HCT116 (cell line): ENCODE measurements at regions not wholly inside any gene's neighbourhood (a gene's known extent, or its start where the extent isn't known, plus 50 kb on each side); places are given as distances from the start of the nearest gene placed in this dataset.

Experiments
- ATAC-seq: fragments of 200-7000 bp; cut with Tn5 transposase; 2 replicates; pipeline ENCODE4 v1.9.1; 2020; ENCODE audit warnings: mild to moderate bottlenecking, moderate library complexity
- BruUV-seq: library from RNA; stranded (reverse); fragments of 400-500 nt; replicated peaks from 2 replicates; lab custom pipeline; 2021; lab: Mats Ljungman, UMichigan
- CTCF ChIA-PET: fragments of 300-600 bp; sonication (Branson Sonifier 250); formaldehyde crosslinking; loops from one replicate; lab custom pipeline; 2021; ENCODE audit warnings: antibody characterized with exemption; lab: Charles Lee
- POLR2A ChIA-PET: fragments of 300-600, 350-600 bp; sonication (Branson Sonifier 250); formaldehyde crosslinking; loops from one replicate; lab custom pipeline; 2021; ENCODE audit warnings: antibody characterized with exemption; lab: Charles Lee
- RAD21 ChIA-PET, 2 experiments: fragments of 300-600 bp; sonication (Branson Sonifier 250); formaldehyde crosslinking; loops; one replicate each; lab custom pipeline; 2023; ENCODE audit warnings: low total read pairs in 2 of 2; ENCODE audit not compliant: uncharacterized antibody in 2 of 2, unreplicated experiment in 2 of 2, low non-redundant PET in 1 of 2; lab: Charles Lee
- DNase-seq: peaks from one replicate; pipeline ENCODE4 v3.0.0-alpha.2; 2010; ENCODE audit warnings: low read depth, low spot score
- H2AFZ ChIP-seq: fragments of 200-600 bp; shearing (Covaris generic), sonication (generic); 2 replicates; pipeline ENCODE4 v1.6.1; 2017; ENCODE audit warnings: low read depth, mixed run types, mixed read lengths, antibody characterized with exemption, low read length; ENCODE audit not compliant: poor library complexity, severe bottlenecking
- H3K27ac ChIP-seq: 2 replicates; pipeline ENCODE4 v1.5.1; 2012; ENCODE audit warnings: low read depth, low read length
- H3K27me3 ChIP-seq: fragments of 200-600 bp; sonication (generic); 2 replicates; pipeline ENCODE4 v1.6.1; 2016; ENCODE audit warnings: mixed run types, low read length, mixed read lengths; ENCODE audit not compliant: insufficient read depth
- H3K36me3 ChIP-seq, 2 experiments: fragments of 200-500 bp in 1 of 2; fragments of 200-600 bp in 1 of 2; sonication (Bioruptor generic) in 1 of 2; sonication (generic) in 1 of 2; 2 replicates each; pipeline versions ENCODE4 v1.5.1 to v1.6.1; 2014 to 2016; ENCODE audit warnings: low read length in 2 of 2, inconsistent platforms in 1 of 2, mixed read lengths in 1 of 2, mixed run types in 1 of 2; ENCODE audit not compliant: insufficient read depth in 2 of 2, control insufficient read depth in 1 of 2
- H3K4me1 ChIP-seq, 2 experiments: fragments of 200-600 bp in 1 of 2; sonication (generic) in 1 of 2; 2 replicates each; pipeline versions ENCODE4 v1.5.1 to v1.6.1; 2012 to 2017; ENCODE audit warnings: low read length in 2 of 2, inconsistent platforms in 1 of 2, mild to moderate bottlenecking in 1 of 2, mixed read lengths in 1 of 2, mixed run types in 1 of 2, moderate library complexity in 1 of 2; ENCODE audit not compliant: insufficient read depth in 2 of 2, control insufficient read depth in 1 of 2
- H3K4me2 ChIP-seq: fragments of 200-600 bp; sonication (generic); 2 replicates; pipeline ENCODE4 v1.6.1; 2017; ENCODE audit warnings: mixed run types, low read length, mixed read lengths
- H3K4me3 ChIP-seq, 2 experiments: fragments of 200-600 bp in 1 of 2; sonication (generic) in 1 of 2; replicated peaks in 1 of 2; 2 replicates each; pipeline ENCODE4 v1.5.1; 2011 to 2016; ENCODE audit warnings: low read length in 2 of 2, control low read depth in 1 of 2, low read depth in 1 of 2, mild to moderate bottlenecking in 1 of 2, mixed read lengths in 1 of 2, mixed run types in 1 of 2
- H3K79me2 ChIP-seq: fragments of 200-600 bp; sonication (generic); 2 replicates; pipeline ENCODE4 v1.6.1; 2017; ENCODE audit warnings: mild to moderate bottlenecking, mixed run types, low read length, moderate library complexity, mixed read lengths; ENCODE audit not compliant: insufficient read depth
- H3K9ac ChIP-seq: fragments of 200-600 bp; sonication (generic); 2 replicates; pipeline ENCODE4 v1.6.1; 2016; ENCODE audit warnings: low read length, mixed read lengths
- H3K9me2 ChIP-seq: fragments of 200-600 bp; sonication (generic), shearing (Covaris generic); 2 replicates; pipeline ENCODE4 v1.6.1; 2017; ENCODE audit warnings: mixed run types, mild to moderate bottlenecking, moderate library complexity; ENCODE audit not compliant: insufficient read depth
- H3K9me3 ChIP-seq, 2 experiments: fragments of 200-500 bp in 1 of 2; fragments of 200-600 bp in 1 of 2; sonication (Bioruptor generic) in 1 of 2; sonication (generic) in 1 of 2; 2 replicates each; pipeline ENCODE4 v1.6.1; 2014 to 2017; ENCODE audit warnings: low read length in 2 of 2, mixed read lengths in 2 of 2, inconsistent platforms in 1 of 2, low read depth in 1 of 2, mild to moderate bottlenecking in 1 of 2, mixed run types in 1 of 2, moderate library complexity in 1 of 2; ENCODE audit not compliant: control insufficient read depth in 1 of 2, insufficient read depth in 1 of 2
- H4K20me1 ChIP-seq: fragments of 200-600 bp; sonication (generic), shearing (Covaris generic); 2 replicates; pipeline ENCODE4 v1.6.1; 2017; ENCODE audit warnings: mixed run types, mild to moderate bottlenecking, moderate library complexity; ENCODE audit not compliant: insufficient read depth
- ATF3 ChIP-seq: IDR thresholded peaks from 2 replicates; pipeline ENCODE4 v1.6.1; 2012
- CTCF ChIP-seq, 3 experiments: fragments of 200-600 bp in 1 of 3; sonication (generic) in 1 of 3; IDR thresholded peaks in 2 of 3; conservative IDR thresholded peaks in 1 of 3; 2 replicates each; pipeline ENCODE4 v1.5.1; 2012 to 2017; ENCODE audit warnings: low read depth in 2 of 3, low read length in 2 of 3, antibody characterized with exemption in 1 of 3, borderline replicate concordance in 1 of 3, control low read depth in 1 of 3, mild to moderate bottlenecking in 1 of 3, mixed read lengths in 1 of 3, mixed run types in 1 of 3, moderate library complexity in 1 of 3; ENCODE audit not compliant: insufficient read depth in 1 of 3
- EGR1 ChIP-seq: IDR thresholded peaks from 2 replicates; pipeline ENCODE4 v1.6.1; 2012; ENCODE audit warnings: low read depth
- ELF1 ChIP-seq: IDR thresholded peaks from 2 replicates; pipeline ENCODE4 v1.6.1; 2012; ENCODE audit warnings: low read depth, borderline replicate concordance
- FOSL1 ChIP-seq: IDR thresholded peaks from 2 replicates; pipeline ENCODE4 v1.6.1; 2012; ENCODE audit warnings: low read depth
- JUND ChIP-seq: IDR thresholded peaks from 2 replicates; pipeline ENCODE4 v1.6.1; 2012
- POLR2AphosphoS5 ChIP-seq: IDR thresholded peaks from 2 replicates; pipeline ENCODE4 v1.6.1; 2011; ENCODE audit warnings: mild to moderate bottlenecking, low read depth, low read length, moderate library complexity
- RAD21 ChIP-seq: IDR thresholded peaks from 2 replicates; pipeline ENCODE4 v1.6.1; 2012; ENCODE audit warnings: low read depth, mild to moderate bottlenecking
- SIN3A ChIP-seq: IDR thresholded peaks from 2 replicates; pipeline ENCODE4 v1.6.1; 2012; ENCODE audit warnings: low read depth
- SP1 ChIP-seq: IDR thresholded peaks from 2 replicates; pipeline ENCODE4 v1.6.1; 2012; ENCODE audit warnings: low read depth
- SRF ChIP-seq: IDR thresholded peaks from 2 replicates; pipeline ENCODE4 v1.6.1; 2012; ENCODE audit warnings: low read depth
- TCF7L2 ChIP-seq: IDR thresholded peaks from 2 replicates; pipeline ENCODE4 v1.7.0; 2011; ENCODE audit warnings: borderline replicate concordance, inconsistent platforms; ENCODE audit not compliant: insufficient read depth, insufficient read length; ENCODE audit errors: extremely low read depth
- ZFX ChIP-seq: fragments of 450-650 bp; IDR thresholded peaks from 2 replicates; pipeline ENCODE4 v1.6.1; 2017
- intact Hi-C: fragments of 100-400 bp; cut with micrococcal nuclease; formaldehyde crosslinking; loops from 2 replicates; pipeline ENCODE4 v1.10.0; 2022
- TF ChIP-seq, protein P1 (sequence below): IDR thresholded peaks from 2 replicates; pipeline ENCODE4 v1.6.1; 2012
- TF ChIP-seq, protein P2 (sequence below): IDR thresholded peaks from 2 replicates; pipeline ENCODE4 v1.6.1; 2012; ENCODE audit warnings: low read depth
- TF ChIP-seq, protein P3 (sequence below): IDR thresholded peaks from 2 replicates; pipeline ENCODE4 v1.6.1; 2011; ENCODE audit warnings: mild to moderate bottlenecking, low read length, moderate library complexity; ENCODE audit not compliant: insufficient replicate concordance; ENCODE audit errors: extremely low read depth

GRCh38 chr4:155523358-155523757 is 143.3 kb upstream of the GUCY1A1 start (continued):
- no peak for TF ChIP-seq ELF1
- TF ChIP-seq, protein P1, sequence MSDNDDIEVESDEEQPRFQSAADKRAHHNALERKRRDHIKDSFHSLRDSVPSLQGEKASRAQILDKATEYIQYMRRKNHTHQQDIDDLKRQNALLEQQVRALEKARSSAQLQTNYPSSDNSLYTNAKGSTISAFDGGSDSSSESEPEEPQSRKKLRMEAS, result no peak
- TF ChIP-seq POLR2AphosphoS5, result no peak
- TF ChIP-seq FOSL1, result no peak
- TF ChIP-seq RAD21, result no peak
- TF ChIP-seq CTCF (IDR thresholded peaks at IDR 0.05 in 2 of 3, conservative IDR thresholded peaks at IDR 0.05 in 1 of 3; ENCODE audit: borderline replicate concordance in 1 of 3, insufficient read depth in 1 of 3, low read depth in 2 of 3, low read length in 2 of 3), result no peak

DNA sequence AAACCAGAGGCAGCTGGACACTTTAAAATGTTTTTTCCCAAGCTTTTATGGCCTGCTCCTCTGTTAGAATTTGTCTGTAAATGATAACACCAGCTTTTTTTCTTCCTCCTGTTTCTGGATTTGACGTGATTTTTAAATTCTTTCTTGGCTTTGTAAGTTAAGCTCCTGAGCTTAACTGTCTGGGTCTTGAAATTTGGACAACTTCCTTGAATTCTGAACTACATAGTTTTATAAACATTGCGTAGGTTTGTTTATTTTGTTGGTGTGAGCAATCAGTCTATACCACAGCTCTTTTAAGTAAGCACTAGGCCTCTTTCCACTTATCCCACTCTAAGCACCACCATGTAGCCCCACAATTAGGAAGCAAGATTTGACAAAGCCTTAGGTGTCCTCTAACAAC is 144.4 kb upstream of the GUCY1A1 start:
- no peak overlapping the region for H2AFZ ChIP-seq
- no peaks in the 10 kb centered on the region for H3K4me1 ChIP-seq
- ChIA-PET CTCF (no interaction called here), POLR2A (no interaction called here), RAD21 (no interaction called here)
- intact Hi-C loops, result no loop called here
- H3K79me2 ChIP-seq, result no peaks in the 10 kb centered on the region
- peaks cover 0 to 5% of the 10 kb centered on the region in 2 experiments; a peak in 1 of 4 replicates for H3K9me3 ChIP-seq
- ATAC-seq (no peak), DNase-seq (no peak)
- no peak overlapping the region for H3K4me3 ChIP-seq
- H4K20me1 ChIP-seq, result no peaks in the 10 kb centered on the region; the same call in 1 of the 2 replicates
- no peak overlapping the region for H3K4me2 ChIP-seq
- H3K27me3 ChIP-seq, result no peaks in the 10 kb centered on the region
- no peak overlapping the region for H3K27ac ChIP-seq
- no peak overlapping the region for H3K9ac ChIP-seq
- H3K36me3 ChIP-seq, result no peaks in the 10 kb centered on the region
- H3K9me2 ChIP-seq, result no peaks in the 10 kb centered on the region
- no TSS peak for BruUV-seq
- no peak for TF ChIP-seq TCF7L2
- no peak for TF ChIP-seq ZFX
- no peak for TF ChIP-seq EGR1
- TF ChIP-seq SP1, result no peak
- TF ChIP-seq JUND, result no peak
- TF ChIP-seq, protein P2, sequence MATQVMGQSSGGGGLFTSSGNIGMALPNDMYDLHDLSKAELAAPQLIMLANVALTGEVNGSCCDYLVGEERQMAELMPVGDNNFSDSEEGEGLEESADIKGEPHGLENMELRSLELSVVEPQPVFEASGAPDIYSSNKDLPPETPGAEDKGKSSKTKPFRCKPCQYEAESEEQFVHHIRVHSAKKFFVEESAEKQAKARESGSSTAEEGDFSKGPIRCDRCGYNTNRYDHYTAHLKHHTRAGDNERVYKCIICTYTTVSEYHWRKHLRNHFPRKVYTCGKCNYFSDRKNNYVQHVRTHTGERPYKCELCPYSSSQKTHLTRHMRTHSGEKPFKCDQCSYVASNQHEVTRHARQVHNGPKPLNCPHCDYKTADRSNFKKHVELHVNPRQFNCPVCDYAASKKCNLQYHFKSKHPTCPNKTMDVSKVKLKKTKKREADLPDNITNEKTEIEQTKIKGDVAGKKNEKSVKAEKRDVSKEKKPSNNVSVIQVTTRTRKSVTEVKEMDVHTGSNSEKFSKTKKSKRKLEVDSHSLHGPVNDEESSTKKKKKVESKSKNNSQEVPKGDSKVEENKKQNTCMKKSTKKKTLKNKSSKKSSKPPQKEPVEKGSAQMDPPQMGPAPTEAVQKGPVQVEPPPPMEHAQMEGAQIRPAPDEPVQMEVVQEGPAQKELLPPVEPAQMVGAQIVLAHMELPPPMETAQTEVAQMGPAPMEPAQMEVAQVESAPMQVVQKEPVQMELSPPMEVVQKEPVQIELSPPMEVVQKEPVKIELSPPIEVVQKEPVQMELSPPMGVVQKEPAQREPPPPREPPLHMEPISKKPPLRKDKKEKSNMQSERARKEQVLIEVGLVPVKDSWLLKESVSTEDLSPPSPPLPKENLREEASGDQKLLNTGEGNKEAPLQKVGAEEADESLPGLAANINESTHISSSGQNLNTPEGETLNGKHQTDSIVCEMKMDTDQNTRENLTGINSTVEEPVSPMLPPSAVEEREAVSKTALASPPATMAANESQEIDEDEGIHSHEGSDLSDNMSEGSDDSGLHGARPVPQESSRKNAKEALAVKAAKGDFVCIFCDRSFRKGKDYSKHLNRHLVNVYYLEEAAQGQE, result no peak
- no peak for TF ChIP-seq SIN3A
- no peak for TF ChIP-seq ELF1
- TF ChIP-seq SRF, result no peak
- no peak for TF ChIP-seq ATF3
- TF ChIP-seq, protein P3, sequence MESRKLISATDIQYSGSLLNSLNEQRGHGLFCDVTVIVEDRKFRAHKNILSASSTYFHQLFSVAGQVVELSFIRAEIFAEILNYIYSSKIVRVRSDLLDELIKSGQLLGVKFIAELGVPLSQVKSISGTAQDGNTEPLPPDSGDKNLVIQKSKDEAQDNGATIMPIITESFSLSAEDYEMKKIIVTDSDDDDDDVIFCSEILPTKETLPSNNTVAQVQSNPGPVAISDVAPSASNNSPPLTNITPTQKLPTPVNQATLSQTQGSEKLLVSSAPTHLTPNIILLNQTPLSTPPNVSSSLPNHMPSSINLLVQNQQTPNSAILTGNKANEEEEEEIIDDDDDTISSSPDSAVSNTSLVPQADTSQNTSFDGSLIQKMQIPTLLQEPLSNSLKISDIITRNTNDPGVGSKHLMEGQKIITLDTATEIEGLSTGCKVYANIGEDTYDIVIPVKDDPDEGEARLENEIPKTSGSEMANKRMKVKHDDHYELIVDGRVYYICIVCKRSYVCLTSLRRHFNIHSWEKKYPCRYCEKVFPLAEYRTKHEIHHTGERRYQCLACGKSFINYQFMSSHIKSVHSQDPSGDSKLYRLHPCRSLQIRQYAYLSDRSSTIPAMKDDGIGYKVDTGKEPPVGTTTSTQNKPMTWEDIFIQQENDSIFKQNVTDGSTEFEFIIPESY, result no peak
- no peak for TF ChIP-seq POLR2AphosphoS5
